ENCODE measurements at regions not wholly inside any gene's neighbourhood (a gene's known extent, or its start where the extent isn't known, plus 50 kb on each side); places are given as distances from the start of the nearest gene placed in this dataset.

DNA sequence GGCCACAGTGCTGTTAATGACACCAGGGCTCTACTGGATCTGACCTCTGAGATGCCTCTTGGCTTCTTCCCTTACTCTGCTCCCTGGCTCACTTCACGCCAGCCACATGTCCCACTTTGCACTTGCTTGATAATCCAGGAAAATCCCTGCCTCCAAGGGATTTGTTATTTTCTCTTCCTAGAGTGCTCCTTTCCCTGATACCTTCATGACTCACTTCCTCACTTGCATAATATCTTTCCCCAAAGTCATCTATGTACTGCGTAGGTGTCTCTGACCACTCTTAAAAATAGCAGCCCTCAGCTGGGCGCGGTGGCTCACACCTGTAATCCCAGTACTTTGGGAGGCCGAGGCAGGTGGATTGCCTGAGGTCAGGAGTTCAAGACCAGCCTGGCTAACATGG is 572.3 kb downstream of the PLCL1 start:
- DNase-seq (ENCODE audit: insufficient read length, low spot score) = no peak
- TF ChIP-seq TAF1 (IDR thresholded peaks at IDR 0.05; ENCODE audit: low read depth, low read length) (no peak), SPI1 (IDR thresholded peaks at IDR 0.05; ENCODE audit: low read depth, low read length) (0 out of 2 replicates have a peak, but pooled peaks have one; percentile 37)
- FAIRE-seq = no peak

DNA sequence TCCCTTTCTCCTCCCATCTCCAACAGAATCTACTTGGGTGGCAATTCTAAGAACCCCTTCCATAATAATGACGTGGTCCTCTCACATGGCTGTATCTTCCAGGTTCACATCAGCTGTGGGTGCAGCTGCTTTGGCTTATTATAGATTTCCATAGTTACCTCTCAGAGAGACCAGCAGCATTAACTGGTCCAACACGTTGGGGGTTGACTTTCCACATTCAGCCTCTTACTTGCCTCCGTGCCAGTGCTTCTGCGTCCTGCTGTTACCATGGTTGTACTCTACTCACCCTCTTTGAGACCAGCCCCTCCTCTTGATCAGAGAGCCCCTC is 570.7 kb downstream of the PLCL1 start:
- FAIRE-seq = no peak
- TF ChIP-seq POLR2A (IDR thresholded peaks at IDR 0.05; ENCODE audit: low read depth, low read length) (no peak), POU2F2 (IDR thresholded peaks at IDR 0.05; ENCODE audit: low read depth, low read length) (no peak), PAX5 (IDR thresholded peaks at IDR 0.05; ENCODE audit: insufficient read depth, low read length, severe bottlenecking) (no peak), POLR2AphosphoS5 (IDR thresholded peaks at IDR 0.05; ENCODE audit: low read depth, low read length) (no peak), TAF1 (IDR thresholded peaks at IDR 0.05; ENCODE audit: low read depth, low read length) (no peak), SPI1 (IDR thresholded peaks at IDR 0.05; ENCODE audit: low read depth, low read length) (no peak)
- DNase-seq (ENCODE audit: insufficient read length, low spot score) = no peak

DNA sequence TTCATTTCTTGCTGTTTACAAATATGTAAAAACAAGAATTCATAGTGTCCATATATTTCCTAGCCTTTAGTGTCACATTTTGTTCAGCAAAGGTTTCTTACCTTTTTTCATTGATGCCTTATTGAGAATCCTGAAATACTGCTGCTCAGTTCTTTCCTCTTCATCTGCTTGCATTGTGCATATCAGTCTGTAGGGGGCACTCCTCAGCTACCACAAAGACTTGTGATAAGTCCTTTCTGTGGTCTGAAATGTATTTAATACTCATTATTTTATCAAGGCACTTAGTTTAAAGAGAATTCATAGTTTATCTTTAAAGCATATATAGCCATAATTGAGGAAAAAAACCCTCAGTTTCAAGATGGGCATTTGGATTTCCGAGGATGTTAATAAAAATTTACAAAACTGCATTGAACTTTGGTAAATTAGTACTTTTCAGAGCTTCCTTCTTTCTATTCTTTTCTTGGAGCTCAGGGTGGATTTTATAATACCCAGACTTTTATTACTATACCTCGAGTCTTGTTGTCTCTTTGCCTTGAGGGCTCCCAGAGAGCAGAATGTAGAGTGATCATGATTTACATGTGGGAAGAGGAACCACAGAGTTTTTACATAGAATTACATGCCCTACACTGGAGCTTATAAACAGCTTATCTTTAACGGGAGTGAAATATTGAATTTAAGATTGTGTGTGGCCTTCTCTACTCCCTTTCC is 570.1 kb downstream of the PLCL1 start:
- TF ChIP-seq SPI1 (IDR thresholded peaks at IDR 0.05; ENCODE audit: low read depth, low read length) (no peak), POLR2AphosphoS5 (IDR thresholded peaks at IDR 0.05; ENCODE audit: low read depth, low read length) (no peak), POU2F2 (IDR thresholded peaks at IDR 0.05; ENCODE audit: low read depth, low read length) (no peak), PAX5 (IDR thresholded peaks at IDR 0.05; ENCODE audit: insufficient read depth, low read length, severe bottlenecking) (no peak), POLR2A (IDR thresholded peaks at IDR 0.05; ENCODE audit: low read depth, low read length) (no peak), TAF1 (IDR thresholded peaks at IDR 0.05; ENCODE audit: low read depth, low read length) (no peak)
- FAIRE-seq (no peak), DNase-seq (ENCODE audit: insufficient read length, low spot score) (no peak)

DNA sequence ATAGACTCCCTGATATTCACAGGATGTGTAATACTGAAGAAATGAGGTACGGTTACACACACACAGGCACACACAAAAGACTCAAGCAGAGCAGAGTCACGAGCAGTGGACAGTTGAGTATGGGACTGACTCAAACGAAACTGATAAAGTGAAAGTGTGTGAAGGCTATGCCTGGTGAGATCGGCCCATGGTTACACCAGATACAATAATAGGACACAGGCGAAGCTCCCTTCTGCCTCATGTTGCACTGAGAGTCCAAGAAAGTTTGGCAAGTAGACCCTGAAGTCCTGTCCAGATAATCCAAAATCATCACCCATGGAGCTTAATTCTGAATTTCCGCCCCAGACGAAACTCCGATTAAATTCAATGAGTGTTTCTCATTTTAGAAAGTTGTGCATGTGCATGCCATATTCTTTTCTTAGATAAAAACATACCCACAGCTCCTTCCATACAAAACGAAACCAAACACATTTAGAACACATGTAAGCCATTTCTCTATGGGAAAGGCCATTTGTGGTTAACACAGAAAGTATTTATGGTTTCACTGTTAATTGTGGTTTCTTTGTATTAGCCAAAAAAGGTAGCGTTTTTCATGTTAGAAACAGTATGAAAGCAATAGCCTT is 567.6 kb downstream of the PLCL1 start:
- peak; percentile 94 for FAIRE-seq
- 0 out of 2 replicates have a peak, but pooled peaks have one; percentile 17 for TF ChIP-seq POU2F2 (IDR thresholded peaks at IDR 0.05; ENCODE audit: low read depth, low read length)
- no peak for TF ChIP-seq POLR2A (IDR thresholded peaks at IDR 0.05; ENCODE audit: low read depth, low read length)
- no peak for TF ChIP-seq SPI1 (IDR thresholded peaks at IDR 0.05; ENCODE audit: low read depth, low read length)
- no peak for TF ChIP-seq TAF1 (IDR thresholded peaks at IDR 0.05; ENCODE audit: low read depth, low read length)
- TF ChIP-seq PAX5 (IDR thresholded peaks at IDR 0.05; ENCODE audit: insufficient read depth, low read length, severe bottlenecking) = peak; percentile 24
- no peak for TF ChIP-seq POLR2AphosphoS5 (IDR thresholded peaks at IDR 0.05; ENCODE audit: low read depth, low read length)
- DNase-seq (ENCODE audit: insufficient read length, low spot score) = peak; percentile 6

DNA sequence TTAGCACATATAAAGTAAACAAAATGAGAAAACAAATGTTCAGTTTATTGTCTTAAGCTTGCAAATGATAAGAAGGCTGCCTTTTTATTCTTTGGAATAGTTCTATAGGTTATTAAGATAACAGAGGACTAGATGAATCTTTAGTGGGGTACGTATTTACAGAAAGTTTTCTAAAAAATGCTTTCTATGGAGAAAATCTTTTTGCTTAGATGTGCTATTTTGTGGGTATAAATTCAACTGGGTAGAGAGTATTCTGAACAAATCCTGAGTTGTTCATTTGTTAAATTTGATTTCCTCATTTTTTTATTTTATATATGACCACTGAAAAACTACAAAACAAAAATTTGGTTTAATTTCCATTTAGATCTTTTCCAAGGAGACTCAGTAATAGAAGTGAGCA is 566.9 kb downstream of the PLCL1 start:
- FAIRE-seq (no peak), DNase-seq (ENCODE audit: insufficient read length, low spot score) (no peak)
- TF ChIP-seq POLR2A (IDR thresholded peaks at IDR 0.05; ENCODE audit: low read depth, low read length) = no peak
- TF ChIP-seq PAX5 (IDR thresholded peaks at IDR 0.05; ENCODE audit: insufficient read depth, low read length, severe bottlenecking) = no peak
- TF ChIP-seq SPI1 (IDR thresholded peaks at IDR 0.05; ENCODE audit: low read depth, low read length) = no peak
- TF ChIP-seq POLR2AphosphoS5 (IDR thresholded peaks at IDR 0.05; ENCODE audit: low read depth, low read length) = no peak
- no peak for TF ChIP-seq TAF1 (IDR thresholded peaks at IDR 0.05; ENCODE audit: low read depth, low read length)
- TF ChIP-seq POU2F2 (IDR thresholded peaks at IDR 0.05; ENCODE audit: low read depth, low read length) = no peak

DNA sequence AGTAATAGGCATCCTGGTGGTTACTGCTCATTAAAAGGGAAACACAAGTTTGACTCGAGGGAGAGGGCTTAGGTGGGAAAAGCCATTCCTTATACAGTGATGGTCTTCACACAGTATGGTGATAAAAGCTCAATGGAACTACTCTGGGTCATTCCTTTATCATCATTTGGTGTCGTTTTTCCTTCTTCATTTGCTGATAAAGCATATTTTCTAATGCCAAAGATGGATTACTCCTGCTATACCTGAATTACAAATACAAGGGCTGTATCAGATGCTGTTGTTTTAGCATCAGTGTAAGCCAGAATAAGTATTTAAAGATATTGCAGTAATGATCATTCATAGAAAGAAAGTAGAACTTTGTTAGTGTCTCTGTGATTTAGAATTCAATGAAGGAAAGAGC is 563.7 kb downstream of the PLCL1 start:
- TF ChIP-seq PAX5 (IDR thresholded peaks at IDR 0.05; ENCODE audit: insufficient read depth, low read length, severe bottlenecking) (no peak), POLR2A (IDR thresholded peaks at IDR 0.05; ENCODE audit: low read depth, low read length) (no peak), SPI1 (IDR thresholded peaks at IDR 0.05; ENCODE audit: low read depth, low read length) (no peak), POU2F2 (IDR thresholded peaks at IDR 0.05; ENCODE audit: low read depth, low read length) (no peak), TAF1 (IDR thresholded peaks at IDR 0.05; ENCODE audit: low read depth, low read length) (no peak), POLR2AphosphoS5 (IDR thresholded peaks at IDR 0.05; ENCODE audit: low read depth, low read length) (no peak)
- FAIRE-seq = no peak
- DNase-seq (ENCODE audit: insufficient read length, low spot score) = no peak

DNA sequence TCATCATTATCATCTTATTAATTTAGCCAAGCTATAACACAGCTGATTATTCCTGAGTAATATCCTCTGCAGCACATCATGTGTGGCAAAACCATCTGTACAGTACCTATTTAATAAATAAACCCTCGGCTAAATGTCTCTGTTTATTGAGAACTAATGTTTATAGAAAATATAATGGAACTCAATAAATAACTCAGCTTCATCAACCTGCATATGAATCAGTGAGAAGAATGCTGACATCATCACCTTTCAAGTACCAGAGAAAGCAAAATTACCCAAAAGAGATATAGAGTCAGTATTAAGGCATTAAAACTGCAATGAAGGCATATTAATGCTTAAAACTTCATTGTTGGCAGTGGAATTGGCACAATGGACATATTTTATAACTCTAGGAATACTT is 558.3 kb downstream of the PLCL1 start:
- DNase-seq (ENCODE audit: insufficient read length, low spot score) = no peak
- TF ChIP-seq TAF1 (IDR thresholded peaks at IDR 0.05; ENCODE audit: low read depth, low read length) (no peak), SPI1 (IDR thresholded peaks at IDR 0.05; ENCODE audit: low read depth, low read length) (no peak), POU2F2 (IDR thresholded peaks at IDR 0.05; ENCODE audit: low read depth, low read length) (no peak)
- no peak for FAIRE-seq

DNA sequence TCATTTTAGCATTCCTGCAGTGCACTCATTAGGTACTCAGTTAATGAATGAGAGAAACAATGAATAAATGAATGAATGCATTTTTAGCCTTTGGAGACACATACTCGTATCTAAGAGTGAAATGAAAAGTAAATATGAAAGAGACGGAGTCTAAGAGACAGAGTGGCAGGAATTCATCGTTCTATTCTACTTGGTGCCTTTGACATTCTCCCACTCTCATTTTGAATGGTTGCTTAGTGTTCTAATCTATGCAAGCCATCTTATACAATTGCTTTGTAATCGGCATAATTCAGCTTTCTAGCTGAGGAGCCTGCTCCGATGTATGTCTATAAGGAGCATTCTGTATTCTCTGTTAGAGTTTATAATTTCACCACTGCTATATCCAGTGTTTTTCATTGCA is 554.9 kb downstream of the PLCL1 start:
- DNase-seq (ENCODE audit: insufficient read length, low spot score) (no peak), FAIRE-seq (no peak)
- TF ChIP-seq TAF1 (IDR thresholded peaks at IDR 0.05; ENCODE audit: low read depth, low read length) (no peak), PAX5 (IDR thresholded peaks at IDR 0.05; ENCODE audit: insufficient read depth, low read length, severe bottlenecking) (no peak), POLR2AphosphoS5 (IDR thresholded peaks at IDR 0.05; ENCODE audit: low read depth, low read length) (no peak), POU2F2 (IDR thresholded peaks at IDR 0.05; ENCODE audit: low read depth, low read length) (no peak), SPI1 (IDR thresholded peaks at IDR 0.05; ENCODE audit: low read depth, low read length) (no peak), POLR2A (IDR thresholded peaks at IDR 0.05; ENCODE audit: low read depth, low read length) (no peak)

DNA sequence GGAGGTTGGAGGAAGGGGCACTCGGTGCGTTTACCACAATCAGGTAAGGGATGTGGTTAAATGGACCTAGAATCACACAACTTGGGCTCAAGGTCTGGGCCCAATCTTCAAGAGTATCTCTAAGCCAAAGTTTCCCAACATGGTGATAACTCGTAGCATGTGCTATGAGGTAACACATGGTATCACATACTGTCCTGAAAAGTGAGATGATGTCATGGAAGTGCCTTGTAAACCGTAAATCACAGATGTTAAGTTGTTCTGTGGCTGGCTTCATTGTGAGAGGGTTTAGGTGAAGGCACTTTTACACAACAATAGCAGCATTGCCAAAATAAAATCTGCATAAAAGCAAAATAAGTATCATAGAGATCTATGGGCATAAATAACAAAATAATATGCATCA is 551.8 kb downstream of the PLCL1 start:
- no peak for DNase-seq (ENCODE audit: insufficient read length, low spot score)
- no peak for FAIRE-seq
- no peak for TF ChIP-seq PAX5 (IDR thresholded peaks at IDR 0.05; ENCODE audit: insufficient read depth, low read length, severe bottlenecking)
- TF ChIP-seq POLR2A (IDR thresholded peaks at IDR 0.05; ENCODE audit: low read depth, low read length) = no peak
- TF ChIP-seq POU2F2 (IDR thresholded peaks at IDR 0.05; ENCODE audit: low read depth, low read length) = no peak
- no peak for TF ChIP-seq TAF1 (IDR thresholded peaks at IDR 0.05; ENCODE audit: low read depth, low read length)
- TF ChIP-seq SPI1 (IDR thresholded peaks at IDR 0.05; ENCODE audit: low read depth, low read length) = no peak
- no peak for TF ChIP-seq POLR2AphosphoS5 (IDR thresholded peaks at IDR 0.05; ENCODE audit: low read depth, low read length)

DNA sequence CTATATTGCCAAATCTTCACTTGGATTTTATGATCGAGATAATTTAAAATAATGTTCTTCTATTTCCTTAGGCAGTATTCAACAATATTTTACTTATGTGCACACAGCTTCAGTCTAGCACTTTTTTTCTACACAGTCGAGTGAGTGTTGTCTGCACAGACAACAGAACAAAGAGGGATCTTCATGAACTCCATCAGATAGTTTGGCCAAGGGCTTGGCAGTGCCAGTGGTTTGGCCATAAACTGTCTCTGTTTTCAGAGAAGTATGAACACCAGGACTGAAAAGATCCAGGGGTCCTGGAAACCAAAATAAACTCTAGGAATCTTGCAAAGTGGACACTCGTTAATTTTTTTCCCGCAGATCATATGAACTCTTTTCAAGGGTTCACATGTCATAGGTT is 547.3 kb downstream of the PLCL1 start:
- TF ChIP-seq POLR2AphosphoS5 (IDR thresholded peaks at IDR 0.05; ENCODE audit: low read depth, low read length) (no peak), SPI1 (IDR thresholded peaks at IDR 0.05; ENCODE audit: low read depth, low read length) (no peak), PAX5 (IDR thresholded peaks at IDR 0.05; ENCODE audit: insufficient read depth, low read length, severe bottlenecking) (no peak), TAF1 (IDR thresholded peaks at IDR 0.05; ENCODE audit: low read depth, low read length) (no peak), POU2F2 (IDR thresholded peaks at IDR 0.05; ENCODE audit: low read depth, low read length) (no peak), POLR2A (IDR thresholded peaks at IDR 0.05; ENCODE audit: low read depth, low read length) (no peak)
- DNase-seq (ENCODE audit: insufficient read length, low spot score) (no peak), FAIRE-seq (no peak)

All from GM12891 (cell line).